DMS53 treated with DMSO at 0.1 percent for 48 hours (cell line): ENCODE measurements at regions not wholly inside any gene's neighbourhood (a gene's known extent, or its start where the extent isn't known, plus 50 kb on each side); places are given as distances from the start of the nearest gene placed in this dataset.

ENCODE experiments used
- DNase-seq: peaks from one replicate; lab custom pipeline; 2025; ENCODE audit not compliant: unreplicated experiment; lab: John Stamatoyannopoulos, UW

- no peak for DNase-seq
Observed at GRCh38 chr15:26376243-26376642, 396.6 kb downstream of the GABRB3 start.

- no peak for DNase-seq
Observed at GRCh38 chr15:26374806-26375205, 398.1 kb downstream of the GABRB3 start.

- no peak for DNase-seq
Observed at GRCh38 chr15:26372706-26373105, 400.2 kb downstream of the GABRB3 start.

- no peak for DNase-seq
Observed at GRCh38 chr15:26365077-26365476, 407.8 kb downstream of the GABRB3 start.

- DNase-seq: no peak
Observed at GRCh38 chr15:26359855-26360254, 413.0 kb downstream of the GABRB3 start.

GRCh38 chr15:26358708-26359107, 414.2 kb downstream of the GABRB3 start:
- no peak for DNase-seq

GRCh38 chr15:26357653-26358052, 415.2 kb downstream of the GABRB3 start:
- no peak for DNase-seq

- no peak for DNase-seq
Observed at GRCh38 chr15:26355472-26356074, 417.3 kb downstream of the GABRB3 start.

- no peak for DNase-seq
Observed at GRCh38 chr15:26352909-26353308, 420.0 kb downstream of the GABRB3 start.

GRCh38 chr15:26352406-26352805, 420.5 kb downstream of the GABRB3 start:
- DNase-seq: no peak

GRCh38 chr15:26325495-26325894, 447.4 kb downstream of the GABRB3 start:
- DNase-seq: no peak

GRCh38 chr15:26323566-26323965, 449.3 kb downstream of the GABRB3 start:
- DNase-seq: no peak

GRCh38 chr15:26318689-26319088, 454.2 kb downstream of the GABRB3 start:
- no peak for DNase-seq

- DNase-seq: no peak
Observed at GRCh38 chr15:26314577-26314976, 451.4 kb upstream of the ATP10A start.

GRCh38 chr15:26311710-26312236, 448.6 kb upstream of the ATP10A start:
- no peak for DNase-seq

GRCh38 chr15:26298659-26299170, 435.6 kb upstream of the ATP10A start:
- DNase-seq: no peak

- DNase-seq: no peak
Observed at GRCh38 chr15:26298010-26298658, 435.0 kb upstream of the ATP10A start.

- no peak for DNase-seq
Observed at GRCh38 chr15:26295336-26296085, 432.4 kb upstream of the ATP10A start.

GRCh38 chr15:26294059-26294689, 431.0 kb upstream of the ATP10A start:
- no peak for DNase-seq

GRCh38 chr15:26287381-26287780, 424.3 kb upstream of the ATP10A start:
- DNase-seq: no peak

- no peak for DNase-seq
Observed at GRCh38 chr15:26280281-26280680, 417.2 kb upstream of the ATP10A start.
